MM.1S (cell line): ENCODE measurements at regions not wholly inside any gene's neighbourhood (a gene's known extent, or its start where the extent isn't known, plus 50 kb on each side); places are given as distances from the start of the nearest gene placed in this dataset.

Experiments
- DNase-seq: peaks from one replicate; pipeline ENCODE4 v3.0.0-alpha.2; 2015
- H2AFZ ChIP-seq: fragments of 300-600 bp; sonication (generic); 2 replicates; pipeline ENCODE4 v1.6.0; 2016; ENCODE audit warnings: antibody characterized with exemption, low read length
- H3F3A ChIP-seq: fragments of 300-600 bp; sonication (generic); 2 replicates; pipeline ENCODE4 v1.6.1; 2016; ENCODE audit warnings: mild to moderate bottlenecking, antibody characterized with exemption, low read length, moderate library complexity, mixed read lengths; ENCODE audit not compliant: insufficient read depth
- H3K27ac ChIP-seq: fragments of 300-600 bp; sonication (generic); 2 replicates; pipeline ENCODE4 v1.5.1; 2016; ENCODE audit warnings: mild to moderate bottlenecking, low read length
- H3K27me3 ChIP-seq: fragments of 300-600 bp; sonication (generic); replicated peaks from 2 replicates; pipeline ENCODE4 v1.6.0; 2016; ENCODE audit warnings: low read length; ENCODE audit not compliant: insufficient read depth
- H3K36me3 ChIP-seq: fragments of 300-600 bp; sonication (generic); replicated peaks from 2 replicates; pipeline ENCODE4 v1.6.1; 2016; ENCODE audit warnings: mild to moderate bottlenecking, low read length, mixed read lengths; ENCODE audit not compliant: insufficient read depth
- H3K4me1 ChIP-seq: fragments of 300-600 bp; sonication (generic); 2 replicates; pipeline ENCODE4 v1.6.1; 2016; ENCODE audit warnings: low read length, mixed read lengths
- H3K4me2 ChIP-seq: fragments of 300-600 bp; sonication (generic); 2 replicates; pipeline ENCODE4 v1.6.0; 2016; ENCODE audit warnings: low read depth, low read length
- H3K4me3 ChIP-seq: fragments of 300-600 bp; sonication (generic); 2 replicates; pipeline ENCODE4 v1.5.1; 2016; ENCODE audit warnings: low read length, mixed read lengths
- H3K79me2 ChIP-seq: fragments of 300-600 bp; sonication (generic); 2 replicates; pipeline ENCODE4 v1.6.1; 2016; ENCODE audit warnings: mixed run types, low read length, mixed read lengths
- H3K9ac ChIP-seq: fragments of 300-600 bp; sonication (generic); 2 replicates; pipeline ENCODE4 v1.6.1; 2016; ENCODE audit warnings: low read length, mixed read lengths
- H3K9me2 ChIP-seq: fragments of 300-600 bp; sonication (generic); replicated peaks from 2 replicates; pipeline ENCODE4 v1.6.1; 2016; ENCODE audit warnings: mild to moderate bottlenecking, low read length, mixed read lengths; ENCODE audit not compliant: insufficient read depth
- H3K9me3 ChIP-seq: fragments of 300-600 bp; sonication (generic); replicated peaks from 2 replicates; pipeline ENCODE4 v1.6.1; 2016; ENCODE audit warnings: mild to moderate bottlenecking, low read length, mixed read lengths; ENCODE audit not compliant: insufficient read depth
- H4K20me1 ChIP-seq: fragments of 300-600 bp; sonication (generic); 2 replicates; pipeline ENCODE4 v1.6.1; 2016; ENCODE audit warnings: mild to moderate bottlenecking, low read length, moderate library complexity, mixed read lengths; ENCODE audit not compliant: insufficient read depth
- EZH2 ChIP-seq: fragments of 300-600 bp; sonication (generic); optimal IDR thresholded peaks from 2 replicates; pipeline ENCODE3; 2017; ENCODE audit warnings: low read depth, mild to moderate bottlenecking, antibody characterized with exemption, low read length, mixed read lengths
- EZH2phosphoT487 ChIP-seq: fragments of 300-600 bp; sonication (generic); IDR thresholded peaks from 2 replicates; pipeline ENCODE4 v1.6.1; 2018; ENCODE audit warnings: antibody characterized with exemption, low read length
- TF ChIP-seq, protein P1 (sequence below): fragments of 300-600 bp; sonication (generic); IDR thresholded peaks from 2 replicates; pipeline ENCODE4 v1.5.1; 2016; ENCODE audit warnings: antibody characterized with exemption, low read length, mixed read lengths

DNA sequence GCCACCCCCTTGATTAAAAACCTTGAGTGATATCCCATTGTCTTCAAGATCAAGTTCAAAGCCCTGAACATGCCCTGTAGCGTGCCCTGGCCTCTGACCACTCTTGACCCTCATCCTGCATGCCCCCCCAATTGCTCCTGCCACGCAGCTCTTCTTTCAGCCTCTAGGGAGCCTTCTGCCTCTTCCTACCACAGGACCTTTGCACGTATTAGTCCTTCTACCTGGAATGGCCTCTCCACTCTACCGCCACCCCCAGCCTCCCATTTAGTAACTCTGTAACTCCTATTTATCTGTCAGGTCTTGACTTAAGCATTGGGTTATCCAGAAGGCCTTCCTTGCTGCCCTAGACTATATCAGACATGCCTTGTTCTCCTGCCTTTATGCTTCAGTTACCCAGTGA lies 203.6 kb downstream of the TRIM29 start:
- Histone ChIP-seq H3K9ac (no peak overlapping the region), H3K4me1 (no peaks in the 10 kb centered on the region), H3K4me3 (no peak overlapping the region), H3K9me2 (no peaks in the 10 kb centered on the region), H3K79me2 (no peaks in the 10 kb centered on the region), H3K36me3 (no peaks in the 10 kb centered on the region), H3F3A (no peaks in the 10 kb centered on the region), H2AFZ (no peak overlapping the region), H4K20me1 (no peaks in the 10 kb centered on the region), H3K27ac (no peak overlapping the region), H3K4me2 (no peak overlapping the region), H3K9me3 (no peaks in the 10 kb centered on the region), H3K27me3 (no peaks in the 10 kb centered on the region; the same call in 1 of the 2 replicates)
- TF ChIP-seq, protein P1, sequence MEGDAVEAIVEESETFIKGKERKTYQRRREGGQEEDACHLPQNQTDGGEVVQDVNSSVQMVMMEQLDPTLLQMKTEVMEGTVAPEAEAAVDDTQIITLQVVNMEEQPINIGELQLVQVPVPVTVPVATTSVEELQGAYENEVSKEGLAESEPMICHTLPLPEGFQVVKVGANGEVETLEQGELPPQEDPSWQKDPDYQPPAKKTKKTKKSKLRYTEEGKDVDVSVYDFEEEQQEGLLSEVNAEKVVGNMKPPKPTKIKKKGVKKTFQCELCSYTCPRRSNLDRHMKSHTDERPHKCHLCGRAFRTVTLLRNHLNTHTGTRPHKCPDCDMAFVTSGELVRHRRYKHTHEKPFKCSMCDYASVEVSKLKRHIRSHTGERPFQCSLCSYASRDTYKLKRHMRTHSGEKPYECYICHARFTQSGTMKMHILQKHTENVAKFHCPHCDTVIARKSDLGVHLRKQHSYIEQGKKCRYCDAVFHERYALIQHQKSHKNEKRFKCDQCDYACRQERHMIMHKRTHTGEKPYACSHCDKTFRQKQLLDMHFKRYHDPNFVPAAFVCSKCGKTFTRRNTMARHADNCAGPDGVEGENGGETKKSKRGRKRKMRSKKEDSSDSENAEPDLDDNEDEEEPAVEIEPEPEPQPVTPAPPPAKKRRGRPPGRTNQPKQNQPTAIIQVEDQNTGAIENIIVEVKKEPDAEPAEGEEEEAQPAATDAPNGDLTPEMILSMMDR: no peak
- no peak for TF ChIP-seq EZH2
- no peak for TF ChIP-seq EZH2phosphoT487
- no peak for DNase-seq

DNA sequence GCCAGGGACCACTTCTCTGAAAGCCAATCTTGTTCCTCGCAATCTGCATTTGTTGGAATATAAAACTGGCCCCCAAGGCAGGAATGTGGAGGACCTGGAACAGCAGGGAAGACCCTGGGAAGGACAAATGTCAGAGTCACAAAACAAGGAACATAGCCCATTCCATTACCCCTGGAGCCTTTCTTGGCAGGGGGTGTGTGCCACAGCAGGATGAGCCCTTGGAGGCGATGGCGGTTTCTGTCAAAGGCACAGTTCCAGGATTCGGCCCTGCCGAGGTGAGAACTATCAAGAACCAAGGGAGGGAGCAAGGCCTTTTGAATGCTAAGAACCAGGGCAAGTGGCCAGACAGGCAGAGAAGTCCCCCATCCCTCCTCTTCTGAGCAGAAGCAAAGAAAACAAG lies 204.3 kb downstream of the TRIM29 start:
- Histone ChIP-seq H3K79me2 (no peaks in the 10 kb centered on the region), H3K27ac (no peak overlapping the region), H3K9me3 (no peaks in the 10 kb centered on the region), H2AFZ (no peak overlapping the region), H3F3A (no peaks in the 10 kb centered on the region), H3K27me3 (no peaks in the 10 kb centered on the region; the same call in 1 of the 2 replicates), H3K4me3 (no peak overlapping the region), H4K20me1 (no peaks in the 10 kb centered on the region), H3K4me1 (no peaks in the 10 kb centered on the region), H3K9me2 (no peaks in the 10 kb centered on the region), H3K36me3 (no peaks in the 10 kb centered on the region), H3K4me2 (no peak overlapping the region), H3K9ac (no peak overlapping the region)
- TF ChIP-seq, protein P1: no peak
- TF ChIP-seq EZH2phosphoT487: no peak
- no peak for TF ChIP-seq EZH2
- DNase-seq: no peak

DNA sequence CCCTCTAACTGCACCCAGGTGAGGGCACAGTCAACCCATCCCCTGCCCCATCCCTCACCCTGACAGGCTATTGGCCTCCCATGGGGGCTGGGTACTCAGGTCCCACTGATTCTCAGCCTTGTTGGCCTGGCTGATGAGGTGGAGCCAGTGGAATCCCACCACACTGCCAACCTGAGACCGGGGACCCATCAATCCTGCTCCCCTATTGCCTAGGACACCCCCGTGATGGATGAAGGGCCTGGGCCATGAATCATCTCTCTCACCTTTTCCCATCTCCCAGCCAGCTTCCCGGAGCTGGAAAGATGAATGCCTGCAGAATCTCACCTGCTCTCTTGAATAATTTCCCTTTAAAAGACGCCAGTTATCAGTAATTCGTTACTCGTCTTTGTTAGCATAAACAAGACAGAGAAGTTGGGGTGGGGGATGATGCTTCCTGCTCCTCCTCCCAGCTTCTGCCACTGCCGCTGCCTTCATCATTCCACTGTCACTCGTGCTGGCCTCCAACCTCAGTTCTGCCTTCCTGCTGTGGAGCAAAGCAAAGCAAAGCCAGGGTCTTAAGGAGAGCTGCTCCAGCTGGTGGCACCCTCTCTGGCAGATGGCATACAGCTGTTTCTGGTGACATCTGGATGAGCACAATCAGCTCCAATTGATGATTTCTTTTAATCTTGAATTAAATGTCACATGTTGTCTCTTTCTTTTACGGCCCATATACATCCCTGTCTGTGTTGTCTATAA lies 204.0 kb upstream of the NECTIN1 start:
- no peaks in the 10 kb centered on the region for H3F3A ChIP-seq
- no peak overlapping the region for H3K9ac ChIP-seq
- H3K4me1 ChIP-seq: no peaks in the 10 kb centered on the region
- TF ChIP-seq, protein P1: no peak
- TF ChIP-seq EZH2 (no peak), EZH2phosphoT487 (no peak)
- no peak for DNase-seq
- H2AFZ ChIP-seq: no peak overlapping the region
- no peaks in the 10 kb centered on the region for H3K9me3 ChIP-seq
- no peaks in the 10 kb centered on the region for H4K20me1 ChIP-seq
- no peaks in the 10 kb centered on the region for H3K9me2 ChIP-seq
- no peak overlapping the region for H3K4me2 ChIP-seq
- no peaks in the 10 kb centered on the region for H3K36me3 ChIP-seq
- H3K27ac ChIP-seq: no peak overlapping the region
- H3K4me3 ChIP-seq: no peak overlapping the region
- no peaks in the 10 kb centered on the region for H3K79me2 ChIP-seq
- no peaks in the 10 kb centered on the region; the same call in 1 of the 2 replicates for H3K27me3 ChIP-seq
